Activated CD8-positive, alpha-beta memory T cell treated with anti-CD3 and anti-CD28 coated beads for 36 hours (primary cell): ENCODE measurements at regions not wholly inside any gene's neighbourhood (a gene's known extent, or its start where the extent isn't known, plus 50 kb on each side); places are given as distances from the start of the nearest gene placed in this dataset.

Source experiments
- CTCF ChIA-PET: fragments of 350-600 bp; sonication (Branson Sonifier 250); formaldehyde crosslinking; loops from one replicate; lab custom pipeline; 2021; ENCODE audit warnings: antibody characterized with exemption; lab: Charles Lee
- POLR2A ChIA-PET: fragments of 350-600 bp; sonication (Branson Sonifier 250); formaldehyde crosslinking; loops from one replicate; lab custom pipeline; 2021; ENCODE audit warnings: antibody characterized with exemption; lab: Charles Lee

GRCh38 chr9:126261584-126262356, 64.9 kb upstream of the MVB12B start:
- POLR2A ChIA-PET: no interaction called here
- CTCF ChIA-PET: no interaction called here

GRCh38 chr9:126262738-126263137, 63.9 kb upstream of the MVB12B start:
- CTCF ChIA-PET: no interaction called here
- POLR2A ChIA-PET: no interaction called here

- CTCF ChIA-PET: no interaction called here
- POLR2A ChIA-PET: no interaction called here
Measured at GRCh38 chr9:126270556-126270955, 56.1 kb upstream of the MVB12B start.

- POLR2A ChIA-PET: no interaction called here
- CTCF ChIA-PET: no interaction called here
Measured at GRCh38 chr9:126275386-126276001, 51.1 kb upstream of the MVB12B start.

- ChIA-PET CTCF (no interaction called here), POLR2A (no interaction called here)
Measured at GRCh38 chr9:126276056-126276728, 50.4 kb upstream of the MVB12B start.
